HG03342 (cell line): ENCODE measurements at regions not wholly inside any gene's neighbourhood (a gene's known extent, or its start where the extent isn't known, plus 50 kb on each side); places are given as distances from the start of the nearest gene placed in this dataset.

Source experiments
- ATAC-seq: cut with Tn5 transposase; IDR thresholded peaks from one replicate; pipeline ENCODE4 v1.9.1; 2021; ENCODE audit warnings: mild to moderate bottlenecking, moderate library complexity; ENCODE audit not compliant: unreplicated experiment

DNA sequence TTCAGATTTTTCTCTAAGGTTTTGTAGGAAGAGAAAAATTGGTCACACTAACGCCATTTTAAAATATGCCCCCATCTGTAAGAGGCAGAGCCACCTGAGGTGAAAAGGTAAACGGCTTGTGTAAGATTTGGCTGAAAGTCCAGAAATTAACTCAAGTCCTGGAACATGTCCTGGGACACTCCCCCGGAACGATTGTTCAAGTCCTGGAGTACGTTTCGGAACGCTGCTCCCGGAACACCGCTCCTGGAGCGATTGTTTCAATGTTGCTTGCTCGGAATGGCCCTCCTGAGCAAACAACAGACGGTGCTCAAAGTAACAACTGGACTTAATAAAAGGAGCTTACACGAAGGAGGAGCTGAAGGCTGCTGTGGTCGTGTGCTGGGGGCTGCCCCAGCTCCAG is 796.5 kb upstream of the SLIT2 start:
- ATAC-seq, result no peak

DNA sequence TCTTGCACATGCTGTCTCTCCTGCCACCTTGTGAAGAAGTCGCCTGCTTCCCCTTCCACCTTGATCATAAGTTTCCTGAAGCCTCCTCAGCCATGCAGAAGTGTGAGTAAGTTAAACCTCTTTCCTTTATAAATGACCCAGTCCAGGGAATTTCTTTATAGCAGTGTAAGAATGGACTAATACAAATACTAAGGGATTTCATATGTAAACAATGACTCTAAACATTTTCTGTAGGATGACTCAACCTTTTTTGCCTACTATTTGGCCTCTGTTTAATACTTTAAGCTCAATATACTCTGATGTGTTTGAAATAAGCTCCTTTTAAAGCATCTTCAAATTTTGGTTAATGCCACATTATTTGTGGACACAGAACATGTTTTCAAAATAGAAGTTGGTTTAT is 813.5 kb upstream of the SLIT2 start:
- ATAC-seq, result no peak

DNA sequence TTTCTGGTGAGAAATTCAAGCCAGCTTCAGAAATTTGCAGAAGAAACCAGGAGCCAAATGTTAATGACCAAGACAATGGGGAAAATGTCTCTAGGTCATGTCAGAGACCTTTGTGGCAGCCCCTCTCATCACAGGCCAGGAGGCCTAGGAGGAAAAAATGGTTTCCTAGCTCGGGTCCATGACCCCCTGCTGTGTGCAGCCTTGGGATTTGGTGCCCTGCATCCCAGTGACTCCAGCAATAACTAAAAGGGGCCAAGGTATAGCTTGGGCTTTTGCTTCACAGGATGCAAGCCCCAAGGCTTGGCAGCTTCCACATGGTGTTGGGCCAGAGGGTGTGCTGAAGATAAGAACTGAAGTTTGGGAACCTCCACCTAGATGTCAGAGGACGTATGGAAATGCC is 814.7 kb upstream of the SLIT2 start:
- ATAC-seq, result no peak

DNA sequence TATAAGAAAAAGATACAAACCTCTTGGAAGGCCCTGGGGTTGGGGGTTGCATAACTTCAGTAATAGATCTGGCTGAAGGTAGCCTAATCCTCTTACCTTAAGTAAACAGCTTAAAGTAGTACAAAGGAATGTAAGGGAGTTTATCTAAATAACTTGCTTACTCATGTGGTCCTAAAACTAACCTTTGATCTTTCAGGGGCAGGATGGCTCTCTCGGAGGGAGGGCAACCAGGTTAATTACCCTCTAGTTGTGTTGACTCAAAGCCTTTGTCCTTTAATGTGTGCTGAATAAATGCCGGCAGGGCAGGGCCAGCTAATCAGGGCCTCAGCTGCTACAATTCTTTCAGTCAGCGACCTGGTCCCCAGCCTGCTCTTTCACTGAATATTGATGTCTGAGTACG is 822.0 kb upstream of the SLIT2 start:
- no peak for ATAC-seq

DNA sequence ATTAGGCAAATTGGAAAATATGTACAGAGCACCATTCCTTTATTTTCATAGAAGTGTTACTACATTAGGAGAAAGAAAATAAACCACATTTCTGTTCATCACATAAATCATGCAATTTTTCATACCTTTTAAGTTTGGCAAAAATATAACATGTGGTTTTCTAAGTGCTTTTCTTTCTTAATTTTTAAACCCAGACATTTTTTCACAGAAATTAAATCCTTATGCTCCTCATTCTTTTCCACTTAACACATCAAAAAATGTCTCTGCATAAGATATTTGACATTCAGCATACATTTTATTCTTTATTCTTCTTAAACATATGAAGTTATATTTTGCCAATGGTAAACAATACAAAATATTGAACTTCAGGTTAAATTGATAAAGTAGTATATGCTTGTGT is 826.6 kb upstream of the SLIT2 start:
- no peak for ATAC-seq

DNA sequence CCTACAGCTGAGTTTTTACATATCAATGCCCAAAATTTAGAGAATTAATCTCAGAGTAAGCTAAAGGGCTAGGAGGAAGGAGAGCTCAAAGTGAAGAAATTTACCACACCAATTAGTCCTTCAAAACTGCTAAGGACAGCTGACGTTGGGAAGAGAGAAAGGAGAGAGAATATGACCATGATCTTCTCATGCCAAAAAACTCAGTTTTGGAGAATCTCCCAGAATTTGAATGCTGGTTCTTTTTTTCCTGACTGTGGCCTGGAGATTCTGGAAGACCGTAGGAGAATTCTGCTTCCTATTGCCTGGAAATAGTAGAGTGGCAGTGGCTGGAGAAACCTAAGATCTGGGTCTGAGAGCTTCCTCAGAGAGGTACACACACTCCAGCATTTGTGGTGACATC is 834.4 kb upstream of the SLIT2 start:
- no peak for ATAC-seq

DNA sequence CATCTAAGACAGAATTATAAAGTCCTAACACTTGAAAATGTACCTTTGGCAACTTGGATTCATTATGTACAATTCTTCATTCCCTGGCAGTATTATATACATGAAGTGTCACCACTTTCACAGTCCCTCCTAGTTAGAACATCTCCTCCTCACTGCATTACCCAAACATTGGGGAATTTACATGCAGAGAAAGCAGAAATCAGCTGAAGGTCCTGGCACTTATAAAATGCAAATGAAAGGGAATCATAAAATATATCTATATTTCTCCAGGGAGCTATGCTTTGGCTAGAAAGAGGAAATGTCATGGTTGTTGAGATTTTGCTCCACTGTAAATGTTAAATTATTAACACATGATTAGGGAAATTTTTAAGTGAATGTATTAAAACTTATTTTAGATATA is 835.6 kb upstream of the SLIT2 start:
- ATAC-seq, result no peak

DNA sequence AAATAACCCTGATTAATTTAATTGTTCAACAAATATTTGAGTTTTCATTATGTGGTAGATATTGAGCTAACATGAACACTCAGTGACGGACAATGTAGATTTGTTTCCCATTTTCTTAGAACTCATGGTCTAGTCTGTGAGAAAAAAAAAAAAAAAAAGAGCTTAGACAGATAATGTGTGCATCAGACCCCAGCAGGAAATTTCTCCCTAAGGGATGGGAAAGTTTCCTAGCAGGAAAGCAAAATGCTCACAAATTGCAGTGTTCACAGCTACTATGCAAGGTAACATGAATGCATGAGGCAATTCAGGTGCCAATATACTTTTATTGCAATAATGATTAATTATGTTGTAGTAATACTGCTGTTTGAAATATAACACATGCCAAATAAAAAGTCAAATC is 843.2 kb upstream of the SLIT2 start:
- no peak for ATAC-seq

DNA sequence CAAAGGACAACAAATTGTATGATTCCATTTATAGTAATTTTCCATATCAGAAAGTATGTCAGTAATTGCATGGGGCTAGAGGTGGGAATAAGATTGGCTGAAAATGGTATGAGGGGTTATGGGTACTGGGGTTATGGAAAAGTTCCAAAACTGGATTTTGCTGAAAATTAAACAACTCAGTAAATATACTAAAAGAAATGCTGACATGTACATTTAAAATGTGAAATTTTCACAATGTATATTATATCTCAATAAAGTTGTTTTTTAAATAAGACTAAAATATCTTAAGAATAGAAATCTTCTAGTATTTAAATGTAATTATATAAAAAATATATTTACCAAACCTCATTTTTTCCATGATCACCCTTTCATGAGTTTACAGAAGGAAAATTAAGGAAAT is 844.9 kb upstream of the SLIT2 start:
- no peak for ATAC-seq

DNA sequence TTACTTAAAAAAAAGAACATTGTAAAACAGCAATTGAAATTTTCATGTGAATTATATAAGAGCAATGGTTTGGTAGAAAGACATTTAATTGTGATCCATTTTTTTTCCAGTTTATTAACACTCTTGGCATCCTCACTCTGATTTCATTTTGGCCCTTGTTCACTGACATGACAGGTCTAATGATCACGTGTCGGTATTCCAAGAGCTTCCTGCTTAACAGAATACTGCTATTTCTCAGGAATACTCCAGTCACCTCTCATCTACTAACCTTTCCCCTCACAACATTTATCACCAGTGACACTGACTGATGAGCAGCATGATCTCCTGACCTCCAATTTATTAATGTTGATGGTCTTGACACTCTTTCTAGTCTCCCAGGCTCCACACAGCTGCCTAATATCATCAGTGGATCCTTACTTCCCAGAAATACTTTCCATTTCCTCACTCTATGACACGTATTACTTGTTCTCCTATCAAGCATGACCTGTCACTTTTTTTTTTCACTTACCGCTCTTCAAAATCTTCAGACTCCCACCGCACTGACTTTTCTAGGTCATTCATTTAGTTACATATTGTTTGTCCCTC is 847.8 kb upstream of the SLIT2 start:
- no peak for ATAC-seq

DNA sequence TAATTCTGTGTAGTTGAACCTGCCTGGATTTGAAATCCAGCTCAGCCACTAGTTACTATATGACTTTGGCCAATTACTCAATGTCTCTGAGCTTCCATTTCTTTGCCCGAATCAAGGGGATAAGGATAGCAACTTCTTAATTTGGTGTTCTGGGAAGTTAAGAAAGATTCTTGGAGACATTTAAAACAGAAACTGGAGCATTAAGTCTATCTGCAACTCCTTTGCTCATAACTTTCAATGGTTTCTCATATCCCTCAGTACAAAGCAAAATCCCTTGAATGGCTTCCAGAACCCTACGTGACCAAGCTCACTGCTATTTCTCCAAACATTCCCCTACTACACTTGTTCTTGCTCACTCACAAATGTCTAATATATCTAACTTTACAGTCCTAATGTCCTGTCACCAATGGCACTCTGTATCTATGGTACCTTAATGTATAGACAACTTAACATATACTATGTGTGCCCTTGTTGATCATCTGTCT is 849.1 kb upstream of the SLIT2 start:
- ATAC-seq, result no peak

DNA sequence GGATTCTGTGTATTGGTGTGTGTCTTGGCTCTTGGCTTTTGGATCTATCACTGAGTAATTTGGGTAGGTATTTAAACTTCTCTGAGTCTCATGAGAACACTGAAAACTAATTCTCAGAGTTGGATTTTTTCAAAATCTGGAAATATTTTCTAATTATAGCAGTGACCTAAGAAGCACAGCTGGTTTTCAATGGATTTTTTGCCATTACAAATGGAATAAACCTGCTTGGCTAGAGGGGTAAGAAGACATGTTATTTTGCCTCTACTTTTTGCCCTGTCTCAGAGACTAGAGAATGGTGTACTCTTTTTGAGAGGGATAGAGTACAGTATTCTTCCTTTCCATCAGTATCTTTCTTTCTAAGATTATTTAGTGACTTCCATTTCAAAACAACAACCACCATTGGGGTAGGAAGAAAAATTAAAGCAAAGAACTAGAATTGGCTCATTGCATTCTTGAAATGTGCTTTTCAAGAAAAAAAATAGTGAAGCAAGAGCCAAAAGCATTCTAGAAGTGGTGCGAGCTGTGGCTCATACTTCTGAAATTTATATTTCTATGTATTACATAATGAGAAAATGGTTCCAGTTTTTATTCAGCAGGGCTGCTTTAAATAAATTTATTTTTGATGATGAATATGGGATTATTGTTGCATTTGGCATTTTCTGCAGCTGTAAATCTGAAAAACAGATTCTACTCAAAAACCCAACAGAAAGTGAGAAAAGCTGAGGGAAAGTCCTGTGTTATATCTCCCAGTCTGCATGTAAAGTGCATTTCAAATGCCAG is 850.2 kb upstream of the SLIT2 start:
- no peak for ATAC-seq

DNA sequence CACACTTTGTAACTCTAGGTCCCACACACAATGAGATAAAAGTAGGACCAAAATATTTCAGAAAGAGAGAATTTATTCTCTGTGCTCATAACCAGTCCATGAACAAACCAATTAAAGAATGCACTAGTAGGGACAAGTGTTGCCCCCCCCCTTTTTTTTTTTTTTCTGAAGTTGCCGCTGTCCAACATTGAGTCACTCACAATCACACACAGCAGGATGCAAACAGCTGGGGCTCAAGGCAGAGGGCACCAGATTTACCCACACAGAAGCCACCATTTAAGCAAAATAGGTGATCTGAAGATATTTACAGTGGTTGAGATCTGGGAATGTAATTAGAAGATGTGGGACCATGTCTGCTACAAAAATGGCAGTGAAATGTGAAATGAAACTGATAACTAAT is 850.9 kb upstream of the SLIT2 start:
- no peak for ATAC-seq

DNA sequence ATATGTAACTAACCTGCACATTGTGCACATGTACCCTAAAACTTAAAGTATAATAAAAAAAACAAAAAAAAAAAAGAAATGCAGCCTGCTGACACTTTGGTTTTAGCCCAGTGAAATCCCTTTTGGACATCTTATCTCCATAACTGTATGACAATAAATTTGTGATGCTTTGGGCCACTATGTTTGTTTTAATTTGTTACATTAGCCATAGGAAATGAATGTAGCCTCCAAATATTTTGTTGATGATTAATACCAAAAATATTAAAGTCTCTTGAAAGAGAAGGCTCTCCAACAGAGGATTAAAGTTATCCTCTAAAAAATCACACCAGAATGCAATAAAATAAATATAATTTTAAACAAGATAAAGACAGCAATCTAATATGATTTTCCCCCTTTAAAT is 852.7 kb upstream of the SLIT2 start:
- ATAC-seq, result no peak

DNA sequence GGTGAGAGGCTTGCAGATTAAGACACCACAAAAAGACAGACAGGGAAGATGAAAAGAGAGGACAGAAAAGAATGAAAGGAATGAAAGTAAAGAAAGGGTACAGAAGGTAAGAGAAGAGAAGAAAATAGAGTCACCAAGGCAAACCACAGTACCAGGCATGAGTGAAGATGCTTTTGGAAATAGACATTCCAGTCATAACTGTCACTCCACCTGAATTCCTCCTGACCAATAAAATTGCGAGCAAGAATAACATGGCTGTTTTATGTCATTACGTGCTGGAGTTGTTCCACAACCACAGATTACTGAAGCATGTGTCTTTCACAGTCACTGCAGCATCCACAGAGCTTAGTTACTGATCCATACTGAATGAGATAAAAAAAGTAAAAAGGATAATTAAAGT is 864.9 kb upstream of the SLIT2 start:
- no peak for ATAC-seq

DNA sequence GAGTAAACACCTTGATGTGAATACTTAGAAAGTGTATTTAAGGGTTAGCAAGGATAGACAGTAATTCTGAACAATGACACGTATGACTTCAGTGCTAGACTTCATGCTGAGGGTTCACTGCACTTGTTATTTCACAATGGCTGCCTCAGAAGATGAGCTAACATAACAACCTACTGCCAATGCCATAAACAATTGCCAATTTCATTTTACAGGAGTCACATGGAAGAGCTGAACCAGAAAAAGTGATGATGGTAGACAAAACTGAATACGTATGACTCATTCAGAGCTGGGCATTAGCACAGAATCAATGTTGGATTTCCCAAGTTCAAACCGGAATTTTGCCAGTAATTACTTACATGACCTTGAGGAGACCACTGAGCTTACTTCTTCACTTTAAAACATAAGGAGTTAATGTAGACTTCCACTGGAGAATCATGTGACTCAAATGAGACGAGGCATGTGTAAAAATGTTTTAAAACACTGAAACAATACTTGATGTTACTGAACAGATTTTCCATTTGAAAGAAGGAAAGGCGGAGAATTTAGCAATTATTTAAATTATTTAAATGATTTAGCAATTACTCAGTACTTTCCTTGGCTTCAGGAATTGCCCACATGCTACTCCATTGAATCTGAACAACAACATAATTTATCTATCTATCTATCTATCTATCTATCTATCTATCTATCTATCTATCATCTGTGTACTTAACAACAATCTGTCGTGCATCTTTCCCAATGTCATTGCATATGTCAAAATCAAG is 868.5 kb upstream of the SLIT2 start:
- ATAC-seq, result no peak

DNA sequence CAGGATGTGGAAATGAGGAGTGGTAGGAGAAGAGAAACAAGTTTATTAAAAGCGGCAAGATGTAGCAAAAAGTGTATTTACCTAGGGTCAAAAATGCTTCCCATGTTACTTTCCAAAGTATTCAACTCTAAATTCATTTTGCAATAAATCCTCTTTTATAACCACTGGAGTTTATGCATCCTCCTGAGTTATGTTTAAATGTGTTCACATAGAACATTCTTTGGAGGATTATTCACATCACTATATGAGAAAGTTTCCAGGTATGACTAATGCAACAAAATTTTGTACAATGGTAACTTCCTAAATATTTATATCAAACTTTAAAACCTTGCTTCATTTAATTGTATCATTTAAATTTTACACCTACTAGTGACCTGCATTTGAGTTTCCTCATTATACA is 870.6 kb upstream of the SLIT2 start:
- ATAC-seq, result no peak

DNA sequence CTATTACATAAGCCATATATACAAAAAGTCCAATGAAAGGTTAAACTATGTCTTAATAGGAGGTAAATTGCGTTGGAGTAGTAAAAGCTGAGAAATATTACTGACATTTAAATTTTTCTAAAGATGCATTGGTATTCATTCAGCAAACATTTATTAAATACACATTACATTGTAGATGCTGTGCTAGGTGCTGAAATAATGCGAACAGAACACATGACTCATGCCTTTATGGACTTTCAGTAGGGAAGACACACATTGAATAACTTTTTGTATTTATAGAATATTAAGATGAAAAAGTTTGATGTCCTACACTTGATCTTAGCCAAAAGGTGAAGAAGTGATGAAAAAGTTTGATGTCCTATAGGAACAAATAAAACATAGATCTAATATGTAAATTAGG is 871.1 kb upstream of the SLIT2 start:
- no peak for ATAC-seq

DNA sequence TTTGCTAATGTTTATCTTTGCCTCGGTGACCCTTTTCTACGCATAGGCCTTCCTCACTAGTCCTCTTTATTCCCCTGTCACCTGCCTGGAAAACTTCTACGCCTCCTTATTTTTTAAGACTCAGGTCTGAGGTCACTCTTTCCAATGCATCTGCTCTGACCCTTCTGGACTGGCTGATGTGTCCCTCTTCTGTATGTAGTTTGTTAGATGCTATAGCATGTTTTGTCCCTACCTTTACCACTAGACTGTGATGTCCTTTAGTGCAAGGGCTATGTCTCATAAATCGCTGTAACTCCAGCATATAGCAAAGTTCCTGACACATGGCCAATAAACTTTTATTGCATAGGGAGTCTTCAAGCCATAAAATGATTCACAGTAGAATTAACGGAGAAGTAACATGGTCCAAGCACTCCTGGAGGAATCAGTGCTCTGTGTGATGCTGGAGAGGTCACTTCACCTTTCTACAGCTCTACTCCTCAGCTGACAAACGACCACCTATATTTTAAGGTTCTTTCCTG is 872.5 kb upstream of the SLIT2 start:
- ATAC-seq, result no peak

DNA sequence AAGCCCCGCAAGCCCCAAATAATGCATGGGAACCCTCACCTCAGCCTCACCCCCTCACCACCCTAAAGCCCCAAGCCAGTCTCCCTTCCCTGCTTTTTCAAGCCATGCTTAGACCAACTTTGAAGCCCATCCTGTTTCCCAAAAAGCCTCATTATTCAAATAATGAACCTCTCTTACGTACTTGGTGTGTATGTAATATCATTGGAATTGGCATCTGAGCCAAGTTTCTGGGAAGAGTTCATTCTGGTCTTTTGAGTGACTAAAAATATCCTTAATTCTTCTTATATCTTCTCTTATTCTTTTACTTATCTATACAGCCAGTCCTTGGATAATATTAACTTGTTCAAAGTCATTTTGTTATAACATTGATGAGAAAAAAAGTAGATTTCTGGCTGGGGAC is 875.8 kb upstream of the SLIT2 start:
- no peak for ATAC-seq

DNA sequence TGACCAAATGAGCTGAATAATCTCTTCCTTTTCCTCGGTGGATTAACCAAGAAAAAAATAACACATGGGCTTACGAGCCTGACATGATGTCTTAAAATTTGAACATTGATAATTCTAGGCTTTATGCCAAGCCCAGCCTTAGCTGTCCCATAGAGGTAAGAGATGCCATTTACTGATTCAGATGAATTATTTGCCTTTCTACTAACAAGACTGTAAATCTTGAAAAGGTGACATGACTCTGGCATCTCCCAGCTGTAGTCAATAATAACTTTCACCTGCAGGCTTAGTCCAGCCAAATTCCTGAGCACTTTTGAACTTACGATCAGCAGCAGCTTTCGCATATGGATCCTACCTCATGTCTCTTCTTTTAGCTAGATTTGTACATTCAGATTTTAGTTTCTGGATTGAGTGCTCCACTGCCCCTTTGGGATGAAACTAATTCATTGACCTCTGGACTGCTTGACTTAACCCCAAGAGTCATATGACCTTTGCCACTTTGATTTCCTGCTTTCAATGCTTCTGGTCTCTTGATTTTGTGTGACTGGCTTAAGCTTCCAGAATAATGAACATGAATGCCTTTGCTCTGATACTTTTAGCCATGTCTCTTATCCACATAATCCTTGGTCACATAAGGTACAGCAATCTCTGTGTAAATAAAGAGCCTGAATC is 876.4 kb upstream of the SLIT2 start:
- no peak for ATAC-seq
